Jurkat, Clone E6-1 (cell line): ENCODE measurements at regions not wholly inside any gene's neighbourhood (a gene's known extent, or its start where the extent isn't known, plus 50 kb on each side); places are given as distances from the start of the nearest gene placed in this dataset.
"Not testable (repeated sequence)": the region's sequence is repeated elsewhere in the genome, so short reads cannot be mapped to it uniquely, and the experiment has no call there.

Experiments used
- DNase-seq: peaks from one replicate; pipeline ENCODE4 v3.0.0-alpha.2; 2011; ENCODE audit warnings: low read depth, low spot score
- H3K4me3 ChIP-seq: 2 replicates; pipeline ENCODE4 v1.5.1; 2011; ENCODE audit warnings: mild to moderate bottlenecking, low read length, control low read depth, moderate library complexity

- no peak overlapping the region for H3K4me3 ChIP-seq
- no peak for DNase-seq
Observed at GRCh38 chr7:26964156-26964808, 99.9 kb upstream of the SKAP2 start.

DNA sequence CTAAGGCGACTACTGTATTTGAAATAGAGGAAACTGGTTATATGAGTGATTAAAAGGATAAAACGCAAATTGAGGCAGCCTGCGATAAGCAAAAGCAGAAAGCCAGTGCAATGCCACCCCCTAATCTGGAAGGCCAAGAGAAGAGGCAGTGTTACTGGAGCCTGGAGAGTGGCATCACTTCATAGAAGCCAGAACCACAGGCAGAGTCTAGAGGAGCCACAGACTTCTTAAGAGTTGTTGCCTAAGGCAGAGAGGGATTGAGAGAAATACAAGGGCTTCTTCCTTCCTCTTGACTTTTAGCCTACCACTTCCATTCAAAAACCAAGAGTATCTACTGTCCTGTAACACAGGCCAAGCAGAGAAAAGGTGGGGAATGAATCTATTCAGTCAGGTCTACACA is 94.9 kb upstream of the SKAP2 start:
- no peak for DNase-seq
- no peak overlapping the region for H3K4me3 ChIP-seq

DNA sequence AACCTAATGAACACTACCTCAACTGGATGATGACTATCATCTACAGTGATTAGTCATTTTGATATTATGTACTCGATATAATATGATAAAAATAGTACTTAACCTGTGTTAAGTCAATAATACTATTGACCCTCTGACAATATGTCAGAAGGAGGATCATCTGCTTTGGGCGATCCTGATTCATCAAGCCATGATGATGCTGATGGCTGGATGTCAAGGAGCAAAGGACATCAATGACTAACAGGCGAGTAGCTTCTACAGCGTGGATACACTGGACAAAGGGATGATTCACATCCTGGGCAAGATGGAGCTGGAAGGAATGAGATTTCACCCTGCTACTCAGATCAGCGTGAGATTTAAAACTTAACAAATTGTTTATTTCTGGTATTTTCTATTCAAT is 94.4 kb upstream of the SKAP2 start:
- no peak for DNase-seq
- H3K4me3 ChIP-seq: no peak overlapping the region

DNA sequence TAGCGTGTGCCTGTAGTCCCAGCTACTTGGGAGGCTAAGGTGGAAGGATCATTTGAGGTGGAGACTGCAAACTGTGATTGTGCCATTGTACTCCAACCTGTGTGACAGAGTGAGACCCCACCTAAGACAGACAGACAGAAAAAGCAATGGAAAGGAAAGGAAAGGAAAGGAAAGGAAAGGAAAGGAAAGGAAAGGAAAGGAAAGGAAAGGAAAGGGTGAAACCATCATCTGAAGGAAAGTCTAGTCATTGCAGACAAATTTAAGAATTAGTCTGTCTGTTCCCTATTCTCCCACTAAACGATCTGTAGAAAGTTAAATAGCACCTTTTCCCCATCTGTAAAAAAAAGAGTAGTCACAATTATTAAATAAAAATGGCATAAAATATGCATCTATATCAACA is 91.1 kb upstream of the SKAP2 start:
- no peak overlapping the region for H3K4me3 ChIP-seq
- no peak for DNase-seq

DNA sequence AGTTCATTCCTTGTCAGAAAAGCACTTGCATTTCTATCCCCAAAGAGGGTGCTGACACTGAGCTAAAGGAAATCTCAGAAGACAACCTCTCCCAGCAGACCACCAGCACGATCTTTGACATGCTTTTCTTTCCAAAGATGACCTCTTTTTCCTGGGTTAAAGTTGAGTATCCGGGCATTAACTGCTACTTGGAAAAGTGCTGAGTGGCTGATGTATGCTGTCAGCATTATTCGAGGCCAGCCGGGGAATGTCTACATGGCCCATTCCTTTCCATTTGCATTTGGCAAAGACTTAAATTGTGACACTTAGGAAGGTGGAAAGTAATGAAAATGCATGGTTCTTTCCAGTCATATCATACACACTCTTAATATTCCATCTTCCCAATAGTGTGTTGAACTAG is 90.6 kb upstream of the SKAP2 start:
- no peak overlapping the region for H3K4me3 ChIP-seq

DNA sequence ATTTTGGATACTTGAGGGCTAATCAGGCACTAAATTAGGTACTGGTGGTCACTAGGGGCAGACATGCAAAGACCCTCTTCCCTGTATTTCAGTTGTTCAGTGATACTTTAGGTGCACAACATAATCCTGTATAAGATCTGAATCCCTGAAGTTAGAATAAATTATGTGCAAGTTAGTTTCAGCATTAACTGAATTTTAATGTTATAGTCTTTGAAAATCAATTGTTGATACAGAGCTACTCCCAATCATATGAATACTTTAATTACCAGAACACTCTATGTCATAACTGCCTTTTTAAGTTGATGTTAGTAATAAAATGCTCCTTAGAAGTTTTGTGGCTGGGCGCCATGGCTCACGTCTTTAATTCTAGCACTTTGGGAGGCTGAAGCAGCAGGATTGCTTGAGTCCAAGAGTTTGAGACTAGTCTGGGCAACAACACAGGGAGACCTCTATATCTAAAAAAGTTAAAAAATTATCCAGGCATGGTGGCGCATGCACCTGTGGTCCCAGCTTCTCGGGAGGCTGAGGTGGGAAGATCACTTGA is 87.1 kb upstream of the SKAP2 start:
- no peak overlapping the region for H3K4me3 ChIP-seq
- no peak for DNase-seq

More for the DNA sequence above, 90.6 kb upstream of the SKAP2 start:
- no peak for DNase-seq

- no peak for DNase-seq
- no peak overlapping the region for H3K4me3 ChIP-seq
Observed at GRCh38 chr7:26950889-26951288, 86.5 kb upstream of the SKAP2 start.

- DNase-seq: no peak
- H3K4me3 ChIP-seq: no peak overlapping the region
Observed at GRCh38 chr7:26949319-26949718, 84.9 kb upstream of the SKAP2 start.

DNA sequence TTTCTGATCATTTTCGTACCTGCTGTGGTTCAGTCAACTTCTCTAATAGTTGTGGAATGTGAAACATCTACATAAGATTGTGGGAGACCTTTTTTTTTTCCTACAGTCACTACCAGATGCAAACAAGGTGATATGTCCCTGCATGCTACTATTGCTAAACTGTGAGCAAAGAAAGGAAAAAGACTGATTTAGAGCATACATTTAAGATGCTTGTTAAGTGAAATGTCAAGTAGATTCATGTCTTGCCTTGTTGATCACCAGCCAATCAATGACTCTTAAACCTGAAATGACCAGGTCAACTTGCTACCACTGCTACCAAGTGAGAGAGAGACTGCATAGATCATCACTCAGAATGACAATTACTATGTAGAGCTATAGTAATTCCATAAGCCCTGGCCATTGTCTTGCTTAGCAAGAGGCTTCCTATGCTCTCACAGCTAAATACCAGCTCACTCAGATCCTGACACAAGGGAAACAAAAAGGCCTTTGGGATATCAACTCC is 84.3 kb upstream of the SKAP2 start:
- no peak for DNase-seq
- H3K4me3 ChIP-seq: no peak overlapping the region

DNA sequence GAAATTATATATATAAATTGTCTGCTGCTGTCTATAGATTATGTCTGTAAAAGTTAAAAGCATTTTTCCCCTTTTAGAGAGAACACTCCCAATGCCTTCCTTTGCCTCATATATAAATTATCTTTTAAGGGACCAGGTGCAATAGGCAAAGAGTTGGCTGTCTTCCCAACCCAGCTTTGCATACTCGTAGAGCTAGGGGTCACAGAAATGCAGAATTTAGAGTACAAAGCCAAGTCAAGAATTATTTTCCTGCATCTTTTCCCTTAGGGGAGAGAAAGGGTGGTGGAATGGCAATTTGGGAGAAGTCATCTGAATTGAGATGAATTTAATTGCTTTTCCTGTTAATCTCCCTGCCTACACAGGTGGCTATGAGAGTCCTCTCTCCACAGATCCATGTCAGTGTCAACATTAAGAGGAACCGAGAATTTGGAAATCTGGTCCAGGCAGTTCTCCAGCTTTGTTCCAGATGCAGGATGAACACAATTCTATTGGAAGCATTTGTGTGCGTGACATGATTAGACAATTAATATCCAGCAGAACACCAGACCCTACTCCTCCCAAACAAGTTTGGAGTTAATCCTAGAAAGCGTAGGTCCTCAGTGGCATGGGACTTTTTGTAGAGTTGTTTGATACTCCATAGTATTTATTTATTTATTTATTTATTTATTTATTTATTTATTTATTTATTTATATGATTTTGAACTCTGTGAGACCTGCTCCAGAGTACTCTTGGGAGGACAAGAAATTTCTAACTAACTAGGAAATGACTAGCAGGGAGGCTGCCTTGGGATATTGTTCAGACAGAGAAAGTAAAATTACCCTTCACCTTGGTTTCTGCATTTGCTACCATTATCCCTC is 80.3 kb upstream of the SKAP2 start:
- DNase-seq: no peak
- no peak overlapping the region for H3K4me3 ChIP-seq

DNA sequence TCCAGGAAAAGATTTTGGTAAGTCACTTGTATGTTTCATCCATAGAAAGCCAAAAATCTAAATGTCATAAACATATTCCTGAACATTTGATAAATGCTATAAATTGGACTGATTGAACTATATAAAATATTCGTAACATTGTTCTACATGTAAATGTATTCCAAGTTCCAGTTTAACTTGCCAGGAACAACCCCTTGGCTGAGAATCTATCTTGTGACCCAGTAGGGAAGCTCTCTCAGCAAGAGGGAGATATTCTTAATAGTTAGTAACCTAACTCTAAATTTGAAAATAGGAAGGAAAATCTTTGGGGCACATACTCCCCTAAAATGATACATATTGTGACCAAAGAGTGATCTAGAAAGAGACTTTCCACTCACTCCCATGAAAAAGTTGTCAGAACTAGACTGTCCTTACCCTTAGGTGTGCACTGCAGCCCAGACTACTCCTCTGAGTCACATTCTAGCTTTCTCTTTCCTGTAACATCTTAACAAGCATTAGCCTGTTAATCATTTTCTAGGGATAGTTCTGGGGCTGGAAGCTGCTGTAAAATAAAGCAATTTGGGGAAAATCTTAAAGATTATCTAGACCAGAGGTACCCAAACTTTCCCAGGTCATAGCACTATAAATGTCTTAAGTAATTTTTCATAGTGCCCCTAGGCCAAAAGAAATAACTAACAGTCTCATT is 73.7 kb upstream of the SKAP2 start:
- no peak overlapping the region for H3K4me3 ChIP-seq
- DNase-seq: no peak

GRCh38 chr7:26937306-26937705 is 72.9 kb upstream of the SKAP2 start:
- H3K4me3 ChIP-seq: no peak overlapping the region
- no peak for DNase-seq

- H3K4me3 ChIP-seq, DNase-seq: not testable (repeated sequence)
Observed at GRCh38 chr7:26932616-26933015, 68.2 kb upstream of the SKAP2 start.

GRCh38 chr7:26930845-26931244 is 66.5 kb upstream of the SKAP2 start:
- H3K4me3 ChIP-seq: no peak overlapping the region
- DNase-seq: no peak

DNA sequence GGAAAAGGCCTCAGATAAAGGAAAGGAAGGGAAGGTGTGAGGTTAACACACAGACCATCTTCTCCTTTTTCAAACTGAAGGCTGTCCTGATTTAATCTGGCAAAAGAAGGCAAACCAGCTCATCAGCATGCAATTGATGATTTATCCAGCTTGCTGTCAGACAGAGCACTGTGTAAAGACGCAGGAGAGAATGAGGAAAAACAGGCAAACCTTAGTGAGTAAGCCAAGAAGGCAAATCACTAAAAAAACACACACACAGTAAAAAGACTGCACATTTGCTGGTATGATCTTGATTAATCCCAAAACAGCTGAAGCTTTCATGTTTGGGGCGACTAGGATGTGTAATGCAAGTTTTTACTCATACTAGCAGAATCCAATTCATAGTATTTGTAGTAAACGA is 65.8 kb upstream of the SKAP2 start:
- DNase-seq: no peak
- no peak overlapping the region for H3K4me3 ChIP-seq

- no peak overlapping the region for H3K4me3 ChIP-seq
- DNase-seq: no peak
Observed at GRCh38 chr7:26928703-26929347, 64.4 kb upstream of the SKAP2 start.

GRCh38 chr7:26925768-26926167 is 61.4 kb upstream of the SKAP2 start:
- no peak overlapping the region for H3K4me3 ChIP-seq
- DNase-seq: no peak

GRCh38 chr7:26924149-26924767 is 59.9 kb upstream of the SKAP2 start:
- DNase-seq: no peak

More at GRCh38 chr7:26924149-26924767, 59.9 kb upstream of the SKAP2 start:
- no peak overlapping the region for H3K4me3 ChIP-seq
